KMS-11 (cell line): ENCODE measurements at regions not wholly inside any gene's neighbourhood (a gene's known extent, or its start where the extent isn't known, plus 50 kb on each side); places are given as distances from the start of the nearest gene placed in this dataset.

Experiments used
- H2AFZ ChIP-seq: fragments of 200-600 bp; sonication (generic); 2 replicates; pipeline ENCODE4 v1.6.1; 2016; ENCODE audit warnings: antibody characterized with exemption, mixed run types, low read depth
- H3K27ac ChIP-seq: fragments of 200-600 bp; sonication (generic); 2 replicates; pipeline ENCODE4 v1.6.1; 2016; ENCODE audit warnings: mild to moderate bottlenecking, mixed run types
- H3K27me3 ChIP-seq: fragments of 200-600 bp; sonication (generic); 2 replicates; pipeline ENCODE4 v1.6.1; 2017; ENCODE audit warnings: mild to moderate bottlenecking, low read depth, mixed run types, moderate library complexity; ENCODE audit not compliant: insufficient read depth
- H3K36me3 ChIP-seq: fragments of 200-600 bp; sonication (generic); 2 replicates; pipeline ENCODE4 v1.6.1; 2017; ENCODE audit warnings: mild to moderate bottlenecking, mixed run types; ENCODE audit not compliant: insufficient read depth
- H3K4me1 ChIP-seq: fragments of 200-600 bp; sonication (generic); 2 replicates; pipeline ENCODE4 v1.6.1; 2016; ENCODE audit warnings: mild to moderate bottlenecking, low read depth, mixed run types; ENCODE audit not compliant: poor library complexity, severe bottlenecking
- H3K4me2 ChIP-seq: fragments of 200-600 bp; sonication (generic); 2 replicates; pipeline ENCODE4 v1.7.0; 2016; ENCODE audit warnings: mild to moderate bottlenecking, mixed run types
- H3K4me3 ChIP-seq: fragments of 200-600 bp; sonication (generic); IDR thresholded peaks from 2 replicates; pipeline ENCODE4 v1.6.1; 2017; ENCODE audit warnings: low read depth, low read length, mixed read lengths; ENCODE audit not compliant: insufficient read depth
- H3K79me2 ChIP-seq: fragments of 200-600 bp; sonication (generic); 2 replicates; pipeline ENCODE4 v1.6.1; 2016; ENCODE audit warnings: low read depth, mixed run types; ENCODE audit not compliant: insufficient read depth
- H3K9ac ChIP-seq: fragments of 200-600 bp; sonication (generic); 2 replicates; pipeline ENCODE4 v1.6.1; 2016; ENCODE audit warnings: mild to moderate bottlenecking, mixed run types
- H4K20me1 ChIP-seq: fragments of 200-600 bp; sonication (generic); 2 replicates; pipeline ENCODE4 v1.6.1; 2016; ENCODE audit warnings: mild to moderate bottlenecking, mixed run types; ENCODE audit not compliant: insufficient read depth
- CTCF ChIP-seq: fragments of 200-600 bp; sonication (generic); conservative IDR thresholded peaks from 2 replicates; pipeline ENCODE4 v1.6.1; 2017; ENCODE audit warnings: low read depth, mild to moderate bottlenecking, antibody characterized with exemption, low read length, moderate library complexity, mixed read lengths

- H3K79me2 ChIP-seq = no peaks in the 10 kb centered on the region
- H3K9ac ChIP-seq = no peak overlapping the region
- H3K27ac ChIP-seq = no peak overlapping the region
- no peak for TF ChIP-seq CTCF
- H3K36me3 ChIP-seq = no peaks in the 10 kb centered on the region
- no peak overlapping the region for H3K4me2 ChIP-seq
- H3K4me3 ChIP-seq = no peak overlapping the region
- no peaks in the 10 kb centered on the region for H3K4me1 ChIP-seq
- no peaks in the 10 kb centered on the region for H3K27me3 ChIP-seq
- no peaks in the 10 kb centered on the region for H4K20me1 ChIP-seq
- H2AFZ ChIP-seq = no peak overlapping the region
Observed at GRCh38 chr2:45072064-45072861, 63.0 kb upstream of the SIX2 start.

- no peak overlapping the region for H3K4me2 ChIP-seq
- no peak overlapping the region for H3K27ac ChIP-seq
- H3K79me2 ChIP-seq = no peaks in the 10 kb centered on the region
- no peaks in the 10 kb centered on the region for H3K36me3 ChIP-seq
- no peaks in the 10 kb centered on the region for H3K27me3 ChIP-seq
- no peak overlapping the region for H3K9ac ChIP-seq
- H2AFZ ChIP-seq = no peak overlapping the region
- no peak overlapping the region for H3K4me3 ChIP-seq
- H4K20me1 ChIP-seq = no peaks in the 10 kb centered on the region
- no peak for TF ChIP-seq CTCF
- H3K4me1 ChIP-seq = no peaks in the 10 kb centered on the region
Observed at GRCh38 chr2:45070113-45070652, 60.9 kb upstream of the SIX2 start.

- no peak overlapping the region for H3K9ac ChIP-seq
- no peaks in the 10 kb centered on the region for H3K4me1 ChIP-seq
- TF ChIP-seq CTCF = no peak
- no peak overlapping the region for H2AFZ ChIP-seq
- no peak overlapping the region for H3K4me2 ChIP-seq
- no peaks in the 10 kb centered on the region for H3K36me3 ChIP-seq
- H4K20me1 ChIP-seq = no peaks in the 10 kb centered on the region
- no peaks in the 10 kb centered on the region for H3K79me2 ChIP-seq
- no peak overlapping the region for H3K27ac ChIP-seq
- H3K4me3 ChIP-seq = no peak overlapping the region
- no peaks in the 10 kb centered on the region for H3K27me3 ChIP-seq
Observed at GRCh38 chr2:45069684-45070083, 60.4 kb upstream of the SIX2 start.

GRCh38 chr2:45068571-45069140 is 59.4 kb upstream of the SIX2 start:
- Histone ChIP-seq H4K20me1 (no peaks in the 10 kb centered on the region), H3K4me1 (no peaks in the 10 kb centered on the region), H3K4me3 (no peak overlapping the region), H3K79me2 (no peaks in the 10 kb centered on the region), H3K36me3 (no peaks in the 10 kb centered on the region), H3K27ac (no peak overlapping the region), H2AFZ (no peak overlapping the region), H3K9ac (no peak overlapping the region), H3K4me2 (no peak overlapping the region), H3K27me3 (no peaks in the 10 kb centered on the region)
- no peak for TF ChIP-seq CTCF
